H1 (cell line): ENCODE measurements at regions not wholly inside any gene's neighbourhood (a gene's known extent, or its start where the extent isn't known, plus 50 kb on each side); places are given as distances from the start of the nearest gene placed in this dataset.

Experiments used
- CTCF ChIA-PET: fragments of 300-600 bp; sonication (Branson Sonifier 250); formaldehyde crosslinking; loops from one replicate; lab custom pipeline; 2021; ENCODE audit not compliant: partially characterized antibody; lab: Charles Lee
- POLR2A ChIA-PET: fragments of 300-600 bp; sonication (Branson Sonifier 250); formaldehyde crosslinking; loops from one replicate; lab custom pipeline; 2021; ENCODE audit warnings: inconsistent platforms; ENCODE audit not compliant: partially characterized antibody; lab: Charles Lee
- DNase-seq, 2 experiments: peaks; one replicate each; pipeline versions ENCODE4 v3.0.0 to v3.0.0-alpha.2; 2010 to 2022; ENCODE audit warnings: low spot score in 2 of 2, low read depth in 1 of 2, mixed read lengths in 1 of 2
- FAIRE-seq: peaks from 2 replicates; lab custom pipeline; 2011; peaks lifted over from hg19 to GRCh38; lab: Jason Lieb, UNC
- H2AFZ ChIP-seq: 2 replicates; pipeline ENCODE4 v1.8.1; 2012; ENCODE audit warnings: low read length, inconsistent platforms
- H2AK5ac ChIP-seq: 2 replicates; pipeline ENCODE4 v1.6.1; 2013; ENCODE audit warnings: low read depth, low read length
- H2BK120ac ChIP-seq: replicated peaks from 2 replicates; pipeline ENCODE3; 2013; ENCODE audit warnings: low read depth, low read length, inconsistent platforms
- H2BK12ac ChIP-seq: 2 replicates; pipeline ENCODE4 v1.6.1; 2013; ENCODE audit warnings: low read depth, low read length
- H2BK15ac ChIP-seq: 2 replicates; pipeline ENCODE4 v1.6.1; 2013; ENCODE audit warnings: low read length
- H2BK20ac ChIP-seq: 2 replicates; pipeline ENCODE4 v1.6.1; 2013; ENCODE audit warnings: low read length
- H2BK5ac ChIP-seq: 2 replicates; pipeline ENCODE4 v1.6.1; 2013; ENCODE audit warnings: low read depth, low read length
- H3K14ac ChIP-seq: 2 replicates; pipeline ENCODE4 v1.6.1; 2013; ENCODE audit warnings: inconsistent platforms; ENCODE audit not compliant: insufficient read length
- H3K18ac ChIP-seq: 2 replicates; pipeline ENCODE4 v1.6.1; 2013; ENCODE audit warnings: low read length; ENCODE audit errors: extremely low read depth
- H3K23ac ChIP-seq: 2 replicates; pipeline ENCODE4 v1.6.1; 2013; ENCODE audit warnings: inconsistent platforms; ENCODE audit not compliant: insufficient read length
- H3K23me2 ChIP-seq: 2 replicates; pipeline ENCODE4 v1.6.1; 2013; ENCODE audit warnings: low read depth, low read length
- H3K27ac ChIP-seq: 2 replicates; pipeline ENCODE4 v1.6.1; 2011; ENCODE audit warnings: low read depth, low read length, inconsistent platforms
- H3K27me3 ChIP-seq, 4 experiments: replicated peaks in 1 of 4; 1 replicate in 1 of 4; 2 replicates in 3 of 4; pipeline versions ENCODE4 v1.6.1 to v1.8.1; 2011 to 2013; ENCODE audit warnings: low read length in 3 of 4, mild to moderate bottlenecking in 3 of 4, inconsistent platforms in 2 of 4, mixed read lengths in 2 of 4, moderate library complexity in 1 of 4; ENCODE audit not compliant: control insufficient read depth in 3 of 4, insufficient read depth in 3 of 4; ENCODE audit errors: extremely low read depth in 1 of 4
- H3K36me3 ChIP-seq, 4 experiments: 2 replicates each; pipeline versions ENCODE4 v1.6.1 to v1.8.1; 2011 to 2013; ENCODE audit warnings: mild to moderate bottlenecking in 4 of 4, low read length in 3 of 4, moderate library complexity in 2 of 4, control low read depth in 1 of 4, inconsistent platforms in 1 of 4; ENCODE audit not compliant: insufficient read depth in 4 of 4, control insufficient read depth in 2 of 4
- H3K4ac ChIP-seq: replicated peaks from 2 replicates; pipeline ENCODE3; 2013; ENCODE audit warnings: low read length, low read depth, mixed read lengths, inconsistent platforms; ENCODE audit not compliant: insufficient read length
- H3K4me1 ChIP-seq, 4 experiments: replicated peaks in 1 of 4; 1 replicate in 1 of 4; 2 replicates in 3 of 4; pipeline versions ENCODE4 v1.6.1 to v1.8.1; 2011 to 2013; ENCODE audit warnings: low read length in 3 of 4, inconsistent platforms in 2 of 4, mixed read lengths in 1 of 4; ENCODE audit not compliant: insufficient read depth in 4 of 4, control insufficient read depth in 3 of 4
- H3K4me2 ChIP-seq, 2 experiments: 2 replicates each; pipeline versions ENCODE4 v1.6.1 to v1.8.1; 2011 to 2013; ENCODE audit warnings: low read depth in 2 of 2, low read length in 2 of 2, control low read depth in 1 of 2, inconsistent platforms in 1 of 2, mild to moderate bottlenecking in 1 of 2; ENCODE audit not compliant: insufficient read depth in 1 of 2
- H3K4me3 ChIP-seq, 4 experiments: fragments of 200-600, 300-600 bp in 1 of 4; sonication (generic), shearing (Covaris generic), sonication (Bioruptor Twin) in 1 of 4; 2 replicates each; pipeline versions ENCODE4 v1.5.1 to v1.8.1; 2011 to 2016; ENCODE audit warnings: low read length in 4 of 4, low read depth in 3 of 4, control low read depth in 2 of 4, inconsistent platforms in 2 of 4, mild to moderate bottlenecking in 2 of 4, mixed read lengths in 1 of 4, moderate library complexity in 1 of 4; ENCODE audit not compliant: insufficient read depth in 2 of 4; ENCODE audit errors: extremely low read depth in 1 of 4
- H3K56ac ChIP-seq: replicated peaks from 2 replicates; pipeline ENCODE3; 2013; ENCODE audit warnings: low read depth, mild to moderate bottlenecking, mixed read lengths, low read length, inconsistent platforms; ENCODE audit not compliant: insufficient read length
- H3K79me1 ChIP-seq: 2 replicates; pipeline ENCODE4 v1.6.1; 2013; ENCODE audit warnings: low read depth, low read length, control low read depth
- H3K79me2 ChIP-seq, 2 experiments: 2 replicates each; pipeline versions ENCODE4 v1.6.1 to v1.8.1; 2012 to 2013; ENCODE audit warnings: low read length in 2 of 2, mild to moderate bottlenecking in 2 of 2, inconsistent platforms in 1 of 2; ENCODE audit not compliant: insufficient read depth in 2 of 2, control insufficient read depth in 1 of 2
- H3K9ac ChIP-seq, 4 experiments: replicated peaks in 1 of 4; 1 replicate in 1 of 4; 2 replicates in 3 of 4; pipeline versions ENCODE4 v1.6.1 to v1.8.1; 2011 to 2013; ENCODE audit warnings: low read depth in 3 of 4, low read length in 3 of 4, control low read depth in 2 of 4, mild to moderate bottlenecking in 2 of 4, moderate library complexity in 2 of 4, inconsistent platforms in 1 of 4; ENCODE audit errors: extremely low read depth in 1 of 4
- H3K9me3 ChIP-seq, 2 experiments: 2 replicates each; pipeline versions ENCODE4 v1.6.1 to v1.8.1; 2012 to 2013; ENCODE audit warnings: mild to moderate bottlenecking in 2 of 2, moderate library complexity in 2 of 2, control low read depth in 1 of 2, inconsistent platforms in 1 of 2, low read depth in 1 of 2, low read length in 1 of 2, mixed read lengths in 1 of 2; ENCODE audit not compliant: insufficient read depth in 2 of 2
- H4K20me1 ChIP-seq, 2 experiments: replicated peaks in 1 of 2; 2 replicates each; pipeline versions ENCODE3 to v1.8.1; 2011 to 2013; ENCODE audit warnings: inconsistent platforms in 2 of 2, low read length in 2 of 2, mild to moderate bottlenecking in 1 of 2; ENCODE audit not compliant: insufficient read depth in 2 of 2, control insufficient read depth in 1 of 2
- H4K5ac ChIP-seq: 2 replicates; pipeline ENCODE4 v1.6.1; 2013; ENCODE audit warnings: low read length, low read depth, mixed read lengths, inconsistent platforms; ENCODE audit not compliant: insufficient read length
- H4K8ac ChIP-seq: 2 replicates; pipeline ENCODE4 v1.8.0; 2013; ENCODE audit warnings: mild to moderate bottlenecking, moderate library complexity, low read length, inconsistent platforms; ENCODE audit not compliant: insufficient read depth; ENCODE audit errors: extremely low read depth
- H4K91ac ChIP-seq: replicated peaks from 2 replicates; pipeline ENCODE3; 2013; ENCODE audit warnings: low read length, mixed read lengths, inconsistent platforms; ENCODE audit not compliant: insufficient read length
- ASH2L ChIP-seq: fragments of 200-600, 300-600 bp; sonication (generic); IDR thresholded peaks from one replicate; pipeline ENCODE4 v1.7.1; 2017; ENCODE audit warnings: low read length
- ATF2 ChIP-seq: IDR thresholded peaks from 2 replicates; pipeline ENCODE4 v1.6.1; 2012; ENCODE audit warnings: low read length, inconsistent platforms
- CBX5 ChIP-seq: fragments of 300-800, 300-1000 bp; sonication (generic); IDR thresholded peaks from 2 replicates; pipeline ENCODE4 v1.7.1; 2016; ENCODE audit warnings: antibody characterized with exemption, low read length, low read depth
- CREB1 ChIP-seq: IDR thresholded peaks from 2 replicates; pipeline ENCODE4 v1.6.1; 2012; ENCODE audit warnings: inconsistent platforms
- E2F6 ChIP-seq: IDR thresholded peaks from 2 replicates; pipeline ENCODE4 v1.6.1; 2012; ENCODE audit warnings: inconsistent platforms
- HDAC6 ChIP-seq: IDR thresholded peaks from one replicate; pipeline ENCODE4 v1.7.1; 2012; ENCODE audit warnings: low read depth, mild to moderate bottlenecking, inconsistent platforms, low read length, moderate library complexity
- KDM4A ChIP-seq: IDR thresholded peaks from one replicate; pipeline ENCODE4 v1.7.1; 2012; ENCODE audit warnings: low read depth, mild to moderate bottlenecking, moderate library complexity, low read length, inconsistent platforms; ENCODE audit not compliant: severe bottlenecking
- NANOG ChIP-seq: IDR thresholded peaks from 2 replicates; pipeline ENCODE4 v1.6.1; 2011; ENCODE audit warnings: low read length, low read depth, mild to moderate bottlenecking, inconsistent platforms; ENCODE audit not compliant: insufficient read depth, poor library complexity, severe bottlenecking
- PHF8 ChIP-seq: fragments of 200-600 bp; sonication (generic); conservative IDR thresholded peaks from 2 replicates; pipeline ENCODE4 v1.7.1; 2012; ENCODE audit warnings: low read depth, mild to moderate bottlenecking, inconsistent platforms, low read length, moderate library complexity
- POLR2A ChIP-seq, 2 experiments: IDR thresholded peaks; 1 replicate in 1 of 2; 2 replicates in 1 of 2; pipeline ENCODE4 v1.6.1; 2011; ENCODE audit warnings: low read depth in 2 of 2, low read length in 2 of 2, mild to moderate bottlenecking in 2 of 2; ENCODE audit errors: control extremely low read depth in 1 of 2
- SP2 ChIP-seq: IDR thresholded peaks from 2 replicates; pipeline ENCODE4 v1.6.1; 2012; ENCODE audit warnings: mild to moderate bottlenecking, low read length, inconsistent platforms
- SP4 ChIP-seq: IDR thresholded peaks from 2 replicates; pipeline ENCODE4 v1.6.1; 2012; ENCODE audit warnings: low read length, inconsistent platforms
- SUZ12 ChIP-seq: fragments of 200-600 bp; sonication (generic); IDR thresholded peaks from 2 replicates; pipeline ENCODE4 v1.6.1; 2012; ENCODE audit warnings: mild to moderate bottlenecking, inconsistent platforms, low read length, moderate library complexity, mixed read lengths
- TCF12 ChIP-seq: IDR thresholded peaks from 2 replicates; pipeline ENCODE4 v1.6.1; 2011; ENCODE audit warnings: low read depth, mild to moderate bottlenecking, low read length
- WGBS, 2 experiments: shearing (Covaris generic) in 1 of 2; methylation state at CpG; one replicate each; pipeline versions ENCODE4 v1.1.6 to v1.1.7; 2013 to 2015; ENCODE audit warnings: low lambda C conversion rate in 2 of 2, mixed read lengths in 2 of 2, inconsistent platforms in 1 of 2, low coverage in 1 of 2, missing lambda C conversion rate in 1 of 2; ENCODE audit not compliant: insufficient replicate concordance in 2 of 2, insufficient coverage in 1 of 2, insufficient read length in 1 of 2; ENCODE audit errors: extremely low coverage in 1 of 2, missing lambda C conversion rate in 1 of 2; 5-methylcytosine and 5-hydroxymethylcytosine counted together

GRCh38 chr10:121411004-121411403 is 187.2 kb downstream of the FGFR2 start:
- Histone ChIP-seq H3K23me2 (no peaks in the 10 kb centered on the region), H3K4me1 (no peaks in the 10 kb centered on the region), H2AK5ac (no peak overlapping the region), H3K27ac (no peak overlapping the region), H2BK15ac (no peak overlapping the region), H3K18ac (no peak overlapping the region), H4K20me1 (no peaks in the 10 kb centered on the region), H3K9me3 (0 out of 4 replicates have a peak, but pooled peaks cover 0 to 4% of the 10 kb centered on the region in 2 experiments), H3K79me1 (no peaks in the 10 kb centered on the region), H2BK12ac (no peak overlapping the region), H3K4me2 (no peak overlapping the region), H3K9ac (no peak overlapping the region), H3K14ac (no peak overlapping the region), H3K27me3 (no peaks in the 10 kb centered on the region), H2BK5ac (no peak overlapping the region), H4K8ac (no peak overlapping the region), H3K79me2 (no peaks in the 10 kb centered on the region), H4K5ac (no peak overlapping the region), H3K4me3 (no peak overlapping the region), H3K4ac (no peak overlapping the region), H3K23ac (no peak overlapping the region), H3K36me3 (no peaks in the 10 kb centered on the region), H2AFZ (0 out of 2 replicates have a peak overlapping the region, but pooled peaks have one; percentile 14), H2BK120ac (no peak overlapping the region), H3K56ac (no peak overlapping the region), H4K91ac (no peak overlapping the region), H2BK20ac (no peak overlapping the region)
- WGBS, 2 experiments = 89% methylated on average over 2 of the region's 2 CpGs; no CpG with 5 or more reads in 1 of the 2 experiments
- ChIA-PET POLR2A (no interaction called here), CTCF (no interaction called here)
- FAIRE-seq = no peak
- no peak for DNase-seq
- no peak for TF ChIP-seq SP2
- TF ChIP-seq TCF12 = no peak
- TF ChIP-seq ASH2L = no peak
- no peak for TF ChIP-seq CBX5
- no peak for TF ChIP-seq NANOG
- TF ChIP-seq POLR2A (IDR thresholded peaks at IDR 0.05; ENCODE audit: control extremely low read depth in 1 of 2, low read depth in 2 of 2, low read length in 2 of 2) = no peak
- TF ChIP-seq CREB1 = no peak
- no peak for TF ChIP-seq E2F6
- TF ChIP-seq ATF2 = no peak
- no peak for TF ChIP-seq PHF8
- no peak for TF ChIP-seq HDAC6
- no peak for TF ChIP-seq SP4
- no peak for TF ChIP-seq SUZ12
- no peak for TF ChIP-seq KDM4A
